OCI-LY1 (cell line): ENCODE measurements at regions not wholly inside any gene's neighbourhood (a gene's known extent, or its start where the extent isn't known, plus 50 kb on each side); places are given as distances from the start of the nearest gene placed in this dataset.

ENCODE experiments used
- CTCF ChIP-seq: fragments of 200-600 bp; sonication (generic), shearing (Covaris generic); IDR thresholded peaks from 2 replicates; pipeline ENCODE4 v1.5.1; 2017; ENCODE audit warnings: mild to moderate bottlenecking, antibody characterized with exemption, low read length, moderate library complexity, mixed read lengths
- EZH2 ChIP-seq: fragments of 200-600 bp; sonication (generic), shearing (Covaris generic); IDR thresholded peaks from 2 replicates; pipeline ENCODE4 v1.8.0; 2017; ENCODE audit warnings: borderline replicate concordance, mixed run types, mild to moderate bottlenecking, antibody characterized with exemption, low read length, moderate library complexity, mixed read lengths

GRCh38 chr2:188219541-188219940, 72.1 kb upstream of the GULP1 start:
- no peak for TF ChIP-seq CTCF
- no peak for TF ChIP-seq EZH2
